Fibroblast of lung (primary cell): ENCODE measurements at regions not wholly inside any gene's neighbourhood (a gene's known extent, or its start where the extent isn't known, plus 50 kb on each side); places are given as distances from the start of the nearest gene placed in this dataset.
"Not testable (repeated sequence)": the region's sequence is repeated elsewhere in the genome, so short reads cannot be mapped to it uniquely, and the experiment has no call there.

Experiments used
- DNase-seq, 2 donors: peaks; one replicate each; pipeline versions ENCODE4 v3.0.0 to v3.0.0-alpha.2; 2010; ENCODE audit warnings: low read depth in 2 of 2
- H2AFZ ChIP-seq: 2 replicates; pipeline ENCODE4 v1.5.1; 2012; ENCODE audit warnings: low read length, control low read depth, inconsistent platforms
- H3K27ac ChIP-seq: 2 replicates; pipeline ENCODE4 v1.5.1; 2011; ENCODE audit warnings: low read length, control low read depth; ENCODE audit not compliant: insufficient read depth
- H3K27me3 ChIP-seq: 2 replicates; pipeline ENCODE4 v1.5.1; 2011; ENCODE audit warnings: mild to moderate bottlenecking, low read length; ENCODE audit not compliant: control insufficient read depth, insufficient read depth
- H3K36me3 ChIP-seq: 2 replicates; pipeline ENCODE4 v1.5.1; 2011; ENCODE audit warnings: low read length; ENCODE audit not compliant: control insufficient read depth, insufficient read depth
- H3K4me1 ChIP-seq: 2 replicates; pipeline ENCODE4 v1.5.1; 2011; ENCODE audit warnings: low read length; ENCODE audit not compliant: control insufficient read depth, insufficient read depth; ENCODE audit errors: extremely low read depth
- H3K4me2 ChIP-seq: 2 replicates; pipeline ENCODE4 v1.5.1; 2011; ENCODE audit warnings: low read length, control low read depth; ENCODE audit not compliant: insufficient read depth; ENCODE audit errors: extremely low read depth
- H3K4me3 ChIP-seq, 4 experiments: fragments of 200-600 bp in 1 of 4; sonication (generic) in 1 of 4; replicated peaks in 1 of 4; 2 replicates each; pipeline ENCODE4 v1.5.1; 2011 to 2016; ENCODE audit warnings: low read length in 4 of 4, low read depth in 3 of 4, mild to moderate bottlenecking in 3 of 4, control low read depth in 2 of 4, inconsistent platforms in 1 of 4, mixed read lengths in 1 of 4; ENCODE audit not compliant: insufficient read depth in 1 of 4; ENCODE audit errors: control extremely low read depth in 1 of 4
- H3K79me2 ChIP-seq: 2 replicates; pipeline ENCODE4 v1.5.1; 2012; ENCODE audit warnings: mild to moderate bottlenecking, low read length, inconsistent platforms; ENCODE audit not compliant: control insufficient read depth, insufficient read depth
- H3K9ac ChIP-seq: 2 replicates; pipeline ENCODE4 v1.5.1; 2011; ENCODE audit warnings: mild to moderate bottlenecking, low read length, control low read depth; ENCODE audit not compliant: insufficient read depth
- H3K9me3 ChIP-seq: 2 replicates; pipeline ENCODE4 v1.5.1; 2012; ENCODE audit warnings: low read depth, low read length; ENCODE audit not compliant: control insufficient read depth, insufficient read depth
- H4K20me1 ChIP-seq: 2 replicates; pipeline ENCODE4 v1.5.1; 2011; ENCODE audit warnings: low read length; ENCODE audit not compliant: control insufficient read depth, insufficient read depth; ENCODE audit errors: extremely low read depth
- CTCF ChIP-seq, 2 donors: IDR thresholded peaks in 1 of 2; conservative IDR thresholded peaks in 1 of 2; 1 replicate in 1 of 2; 2 replicates in 1 of 2; pipeline ENCODE4 v1.5.1; 2011 to 2012; ENCODE audit warnings: low read length in 2 of 2, control low read depth in 1 of 2, inconsistent platforms in 1 of 2, low read depth in 1 of 2, mild to moderate bottlenecking in 1 of 2
- EZH2 ChIP-seq: IDR thresholded peaks from 2 replicates; pipeline ENCODE4 v1.5.1; 2012; ENCODE audit warnings: low read length, control low read depth, mild to moderate bottlenecking; ENCODE audit errors: missing control alignments

- H3K27me3 ChIP-seq = no peaks in the 10 kb centered on the region
- H3K79me2 ChIP-seq = no peaks in the 10 kb centered on the region
- H3K4me3 ChIP-seq = no peak overlapping the region
- H3K4me1 ChIP-seq = no peaks in the 10 kb centered on the region
- H3K9me3 ChIP-seq = no peaks in the 10 kb centered on the region
- no peak for DNase-seq
- H3K36me3 ChIP-seq = no peaks in the 10 kb centered on the region
- TF ChIP-seq CTCF (conservative IDR thresholded peaks at IDR 0.05 in 1 of 2, IDR thresholded peaks at IDR 0.05 in 1 of 2; ENCODE audit: low read depth in 1 of 2, low read length in 2 of 2) (no peak), EZH2 (no peak)
- H3K9ac ChIP-seq = no peak overlapping the region
- no peak overlapping the region for H3K4me2 ChIP-seq
- no peaks in the 10 kb centered on the region for H4K20me1 ChIP-seq
- H3K27ac ChIP-seq = no peak overlapping the region
- H2AFZ ChIP-seq = no peak overlapping the region
These were observed 68.5 kb downstream of the CYTL1 start for GRCh38 chr4:4950561-4951290.

GRCh38 chr4:4952273-4952672 is 67.0 kb downstream of the CYTL1 start:
- Histone ChIP-seq H3K27me3 (no peaks in the 10 kb centered on the region), H3K27ac (no peak overlapping the region), H3K4me3 (no peak overlapping the region), H3K9ac (no peak overlapping the region), H3K9me3 (no peaks in the 10 kb centered on the region), H2AFZ (no peak overlapping the region), H3K79me2 (no peaks in the 10 kb centered on the region), H3K4me1 (no peaks in the 10 kb centered on the region), H4K20me1 (no peaks in the 10 kb centered on the region), H3K4me2 (no peak overlapping the region), H3K36me3 (no peaks in the 10 kb centered on the region)
- DNase-seq = no peak
- TF ChIP-seq EZH2 (no peak), CTCF (conservative IDR thresholded peaks at IDR 0.05 in 1 of 2, IDR thresholded peaks at IDR 0.05 in 1 of 2; ENCODE audit: low read depth in 1 of 2, low read length in 2 of 2) (no peak)

- H3K9me3 ChIP-seq, H3K4me3 ChIP-seq, H3K4me2 ChIP-seq, H3K9ac ChIP-seq, H4K20me1 ChIP-seq, H3K27me3 ChIP-seq, H3K4me1 ChIP-seq, H3K79me2 ChIP-seq, DNase-seq, H3K36me3 ChIP-seq, H2AFZ ChIP-seq, H3K27ac ChIP-seq: not testable (repeated sequence)
These were observed 59.7 kb downstream of the CYTL1 start for GRCh38 chr4:4959344-4960074.
